GM19023 (cell line): ENCODE measurements at regions not wholly inside any gene's neighbourhood (a gene's known extent, or its start where the extent isn't known, plus 50 kb on each side); places are given as distances from the start of the nearest gene placed in this dataset.
"Not testable (repeated sequence)": the region's sequence is repeated elsewhere in the genome, so short reads cannot be mapped to it uniquely, and the experiment has no call there.

Source experiments
- ATAC-seq: cut with Tn5 transposase; IDR thresholded peaks from one replicate; pipeline ENCODE4 v1.9.1; 2021; ENCODE audit warnings: mild to moderate bottlenecking, moderate library complexity; ENCODE audit not compliant: unreplicated experiment

- no peak for ATAC-seq
Measured at GRCh38 chr3:144859161-144859560, 887.5 kb downstream of the DIPK2A start.

GRCh38 chr3:144864646-144865045 lies 893.0 kb downstream of the DIPK2A start:
- no peak for ATAC-seq

DNA sequence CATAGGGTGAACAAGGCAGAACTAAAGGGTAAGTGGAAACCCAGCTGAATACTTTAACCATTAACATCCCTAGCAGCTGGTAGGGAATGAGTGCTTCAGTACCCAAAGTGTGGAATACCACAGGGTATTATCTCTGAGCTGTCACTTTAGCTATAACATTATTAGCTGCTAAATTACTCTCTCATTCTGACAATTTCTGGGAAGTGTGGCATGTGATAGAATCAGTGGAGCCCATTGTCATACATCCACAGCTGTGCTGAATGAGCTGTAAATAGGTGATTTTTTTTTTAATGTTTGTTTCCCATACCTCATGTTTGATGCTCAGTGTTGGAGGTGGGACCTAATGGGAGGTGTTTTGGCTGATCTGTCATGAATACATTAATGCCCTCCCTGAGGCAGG lies 894.3 kb downstream of the DIPK2A start:
- ATAC-seq, result no peak

GRCh38 chr3:144866476-144866875 lies 894.9 kb downstream of the DIPK2A start:
- ATAC-seq, result no peak

DNA sequence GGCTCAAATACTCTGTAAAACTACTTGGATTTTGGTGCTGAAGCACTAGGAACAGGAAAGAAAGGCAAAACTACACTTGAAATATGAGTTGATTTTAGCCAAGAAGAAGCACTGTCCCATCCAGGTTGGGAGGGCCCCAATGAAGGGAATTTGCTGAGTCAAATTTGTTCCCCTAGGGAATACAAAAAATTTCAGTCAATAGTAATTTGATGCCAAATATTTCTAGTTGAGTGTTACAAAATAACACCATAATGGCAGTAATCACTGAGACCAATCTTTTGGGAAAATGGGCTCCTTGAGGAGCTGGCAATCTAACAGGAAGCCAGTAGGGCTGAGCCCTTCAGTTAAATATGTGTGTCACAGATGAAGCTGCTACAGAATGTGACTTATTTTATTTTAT lies 896.9 kb downstream of the DIPK2A start:
- no peak for ATAC-seq

- no peak for ATAC-seq
Measured at GRCh38 chr3:144873066-144873465, 901.4 kb downstream of the DIPK2A start.

- ATAC-seq, result no peak
Measured at GRCh38 chr3:144875211-144875610, 903.6 kb downstream of the DIPK2A start.

DNA sequence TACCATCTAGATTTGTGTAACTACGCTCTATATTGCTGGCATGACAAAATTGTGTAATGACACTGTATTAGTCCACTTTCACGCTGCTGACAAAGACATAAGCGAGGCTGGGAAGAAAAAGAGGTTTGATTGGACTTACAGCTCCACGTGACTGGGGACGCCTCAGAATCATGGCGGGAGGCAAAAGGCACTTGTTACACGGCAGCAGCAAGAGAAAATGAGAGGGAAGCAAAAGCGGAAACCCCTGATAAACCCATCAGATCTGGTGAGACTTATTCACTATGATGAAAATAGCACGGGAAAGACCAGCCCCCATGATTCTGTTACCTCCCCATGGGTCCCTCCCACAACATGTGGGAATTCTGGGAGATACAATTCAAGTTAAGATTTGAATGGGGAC lies 905.7 kb downstream of the DIPK2A start:
- ATAC-seq, result no peak

DNA sequence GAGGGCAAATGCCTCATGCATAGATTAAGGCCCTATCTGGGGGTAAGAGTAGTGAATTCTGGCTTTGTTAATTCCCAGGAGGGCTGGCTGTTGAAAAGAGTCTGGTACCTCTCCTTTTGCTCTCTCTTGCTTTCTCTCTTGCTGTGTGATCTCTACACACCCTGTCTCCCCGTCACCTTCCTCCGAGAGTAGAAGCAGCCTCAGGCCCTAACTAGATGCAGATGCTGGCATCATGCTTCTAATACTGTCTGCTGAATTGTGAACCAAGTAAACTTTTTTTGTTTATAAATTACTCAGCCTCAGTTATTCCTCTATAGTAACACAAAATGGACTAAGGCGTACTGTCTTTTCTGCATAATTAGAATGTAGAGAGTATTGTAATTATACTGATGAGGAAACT lies 908.1 kb downstream of the DIPK2A start:
- ATAC-seq, result no peak

DNA sequence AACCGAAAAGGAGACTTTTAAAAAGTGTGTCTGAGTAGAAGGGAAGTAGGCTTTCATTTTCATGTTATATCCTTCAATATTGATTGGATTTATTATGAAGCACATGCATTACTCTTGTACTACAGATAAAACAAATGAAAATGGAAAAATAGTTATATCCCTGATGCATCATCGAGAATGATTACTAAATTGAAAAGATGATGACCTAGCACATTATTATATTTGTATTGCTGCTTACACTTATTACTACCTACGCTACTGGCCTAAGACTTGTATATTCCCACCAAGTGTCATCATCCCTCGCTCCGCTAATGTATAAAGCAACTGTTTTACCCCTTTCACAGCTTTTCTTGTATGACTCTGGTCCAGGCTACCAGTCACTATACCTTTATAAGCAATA lies 922.4 kb downstream of the DIPK2A start:
- no peak for ATAC-seq

DNA sequence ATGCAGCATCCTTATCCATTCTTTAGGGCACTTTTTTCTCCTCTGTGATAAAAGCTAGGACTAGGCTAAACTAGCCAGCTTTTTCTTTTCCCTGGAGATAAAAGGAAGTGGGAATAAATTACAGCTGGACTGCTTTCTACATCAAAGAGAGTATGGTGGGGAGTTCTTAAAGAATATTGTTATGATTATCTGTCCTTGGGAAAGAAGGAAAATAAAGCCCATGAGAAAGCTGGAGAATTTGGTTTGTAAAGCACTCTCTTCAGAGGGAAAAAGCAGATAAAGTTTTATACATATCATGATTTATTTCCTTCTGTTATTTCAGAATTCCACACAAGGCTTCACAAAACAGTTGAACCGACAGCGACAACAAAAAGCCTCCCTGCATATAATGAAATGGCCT lies 923.0 kb downstream of the DIPK2A start:
- no peak for ATAC-seq

- ATAC-seq, result no peak
Measured at GRCh38 chr3:144900366-144900765, 928.7 kb downstream of the DIPK2A start.

- not testable (repeated sequence) for ATAC-seq
Measured at GRCh38 chr3:144907581-144907980, 936.0 kb downstream of the DIPK2A start.

GRCh38 chr3:144912968-144913367 lies 941.3 kb downstream of the DIPK2A start:
- ATAC-seq, result no peak

DNA sequence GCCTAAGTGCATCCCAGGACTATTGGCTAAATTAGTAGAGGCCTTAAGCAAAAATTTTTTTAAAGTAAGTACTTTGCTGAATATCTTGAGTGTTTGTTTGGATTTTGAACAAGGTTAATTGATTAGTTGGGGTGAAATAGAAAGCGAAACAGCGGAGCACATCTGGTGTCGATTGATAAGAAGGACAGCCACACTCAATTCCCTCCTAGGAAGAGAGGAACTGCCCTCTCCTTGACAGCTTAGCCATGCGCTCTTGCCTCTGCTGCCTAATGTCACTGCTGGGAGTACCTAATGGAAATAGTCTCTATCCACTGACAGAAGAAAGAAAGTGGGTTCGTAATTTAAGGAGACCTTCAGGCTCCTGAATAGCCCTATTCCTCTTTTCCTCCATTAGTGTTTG lies 943.6 kb downstream of the DIPK2A start:
- no peak for ATAC-seq

GRCh38 chr3:144921710-144922109 lies 950.1 kb downstream of the DIPK2A start:
- ATAC-seq, result no peak

DNA sequence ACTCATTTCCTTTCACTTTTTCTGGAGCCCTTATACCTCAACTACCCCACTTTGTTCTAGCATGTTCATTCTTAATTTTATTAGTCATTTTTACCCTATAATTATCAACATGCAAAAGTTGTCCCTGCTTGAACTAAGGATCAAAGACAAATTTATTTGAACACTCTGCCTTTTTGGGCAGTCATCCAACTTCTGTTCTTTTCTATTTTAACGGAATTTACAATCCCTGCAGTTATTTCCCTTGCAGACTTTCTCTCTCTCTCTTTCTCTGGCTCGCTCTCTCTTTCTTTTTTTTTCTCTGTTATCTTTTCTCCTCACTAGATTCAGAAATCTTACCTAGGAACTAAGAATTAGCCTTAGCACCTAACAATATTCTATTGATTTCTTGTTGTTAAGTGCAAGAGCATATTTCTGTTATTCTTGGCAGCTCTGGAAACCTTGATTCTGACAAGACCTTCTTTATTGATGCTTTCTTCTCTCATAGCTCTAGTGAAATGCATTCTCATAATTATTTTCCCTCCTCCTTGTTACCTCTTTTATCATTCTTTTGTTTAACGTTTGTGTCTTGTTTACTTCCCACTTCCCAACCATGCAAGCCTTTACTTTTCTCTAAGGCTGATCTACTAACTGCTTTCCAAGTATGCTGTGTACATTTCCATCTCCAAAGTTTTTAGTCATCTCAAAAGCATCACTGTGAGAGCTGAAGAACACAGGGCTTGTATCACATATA lies 951.6 kb downstream of the DIPK2A start:
- no peak for ATAC-seq

- no peak for ATAC-seq
Measured at GRCh38 chr3:144930431-144930830, 958.8 kb downstream of the DIPK2A start.

DNA sequence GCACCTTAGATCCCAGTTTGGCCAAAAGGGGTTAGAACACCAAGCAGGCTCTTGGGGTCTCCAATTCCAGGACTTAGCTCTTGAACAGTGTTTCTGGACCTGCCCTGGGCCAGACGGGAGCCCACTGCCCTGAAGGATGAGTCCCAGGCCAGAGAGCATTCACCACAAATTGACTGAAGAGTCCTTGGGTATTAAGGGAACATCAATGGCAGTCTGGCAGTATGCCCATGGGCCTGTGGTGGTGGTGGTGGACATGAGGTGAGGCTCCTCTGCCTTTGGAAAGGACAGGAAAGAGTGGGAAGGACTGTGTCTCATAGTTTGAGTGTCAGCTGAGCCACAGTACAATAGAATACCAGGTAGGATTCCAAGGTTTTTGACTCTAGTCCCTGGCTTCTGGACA lies 960.0 kb downstream of the DIPK2A start:
- no peak for ATAC-seq

DNA sequence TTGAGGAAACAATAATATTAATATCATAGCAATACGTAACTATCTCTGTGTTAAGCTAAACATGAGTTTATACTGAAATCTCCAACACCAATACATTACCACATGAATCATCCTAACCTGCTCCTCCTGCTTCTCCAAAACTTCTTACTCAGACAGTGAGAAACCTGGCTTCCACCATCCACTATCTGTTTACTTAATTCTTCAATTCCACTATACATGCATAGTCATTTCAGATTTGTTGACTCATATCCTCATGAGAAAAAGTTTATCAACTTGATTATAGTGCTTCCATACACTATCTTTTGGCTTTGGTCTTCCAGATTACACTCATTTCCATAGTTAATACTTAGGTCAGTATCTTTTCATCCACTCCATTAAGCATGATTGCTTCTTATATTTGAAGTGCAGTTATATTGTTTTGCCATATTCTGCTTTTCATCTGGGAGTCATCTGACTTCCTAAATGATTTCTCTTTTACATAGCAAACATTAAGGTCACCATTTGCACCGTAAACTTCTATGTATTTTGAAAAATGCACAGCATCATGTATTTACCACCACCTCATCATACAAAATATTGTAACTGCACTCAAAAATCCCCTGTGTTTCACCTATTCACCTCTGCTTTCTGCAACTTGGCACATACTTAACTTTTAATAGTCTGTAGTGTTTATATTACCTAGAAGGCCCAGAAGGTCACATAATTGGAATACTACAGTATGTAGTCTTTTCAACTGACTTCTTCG lies 970.6 kb downstream of the DIPK2A start:
- ATAC-seq, result no peak

- no peak for ATAC-seq
Measured at GRCh38 chr3:144942838-144943197, 971.2 kb downstream of the DIPK2A start.

DNA sequence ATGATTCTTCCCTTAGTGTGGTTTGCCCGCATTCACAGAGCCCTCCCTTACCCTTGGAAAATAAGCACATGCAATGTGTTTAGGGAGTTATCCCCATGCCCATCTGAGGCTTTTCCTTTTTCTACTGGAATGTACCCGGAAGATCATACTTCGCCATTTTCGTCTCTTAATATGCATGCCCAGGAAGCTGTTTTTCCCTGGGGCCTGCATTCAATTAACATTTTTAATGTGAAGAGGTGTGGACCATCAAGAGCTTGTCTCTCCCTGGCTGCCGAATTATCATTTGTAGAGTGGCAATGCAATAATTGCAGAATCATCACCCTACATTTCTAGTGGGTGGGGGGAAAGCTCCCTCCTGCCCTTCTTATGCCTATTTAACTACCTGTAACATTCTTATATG lies 976.3 kb downstream of the DIPK2A start:
- ATAC-seq, result no peak

- ATAC-seq, result no peak
Measured at GRCh38 chr3:144948711-144949110, 977.1 kb downstream of the DIPK2A start.
